Frontal cortex (tissue), 3 donors: ENCODE measurements at regions not wholly inside any gene's neighbourhood (a gene's known extent, or its start where the extent isn't known, plus 50 kb on each side); places are given as distances from the start of the nearest gene placed in this dataset.

Experiments
- DNase-seq, 2 donors: peaks; one replicate each; pipeline ENCODE4 v3.0.0; 2012; ENCODE audit warnings: low spot score in 2 of 2
- FAIRE-seq: peaks from 2 replicates; lab custom pipeline; 2012; peaks lifted over from hg19 to GRCh38; lab: Jason Lieb, UNC
- donor health status: control.
- donor health status: control.
- donor health status: control.

DNA sequence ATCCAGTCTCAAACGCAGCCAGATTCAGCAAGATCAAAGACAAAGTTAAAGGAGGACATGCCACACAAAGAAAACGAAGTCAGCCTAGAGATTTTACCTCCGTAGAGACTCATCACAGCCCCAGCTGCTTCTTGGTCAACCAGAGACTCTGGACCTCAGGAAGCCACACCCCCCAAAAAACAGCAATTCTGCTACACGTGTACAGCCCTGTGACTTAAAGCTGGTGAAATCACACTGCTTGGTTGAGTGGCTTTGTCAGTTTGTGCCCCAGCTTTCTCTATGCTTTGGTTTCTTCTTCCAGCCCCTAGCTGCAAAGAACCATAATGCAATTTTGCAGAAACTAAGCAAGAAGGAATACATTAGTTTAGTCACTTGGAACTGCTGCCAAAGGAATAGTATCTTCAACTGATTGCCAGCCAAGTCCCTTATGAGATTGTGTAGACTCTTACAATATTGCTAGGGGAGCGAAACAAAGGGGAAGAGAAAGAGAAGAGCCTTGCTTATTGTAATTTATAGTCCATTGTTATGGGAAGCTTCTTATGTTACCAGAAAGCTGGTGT, 158.8 kb upstream of the ZNF462 start:
- FAIRE-seq = no peak
- DNase-seq = no peak

DNA sequence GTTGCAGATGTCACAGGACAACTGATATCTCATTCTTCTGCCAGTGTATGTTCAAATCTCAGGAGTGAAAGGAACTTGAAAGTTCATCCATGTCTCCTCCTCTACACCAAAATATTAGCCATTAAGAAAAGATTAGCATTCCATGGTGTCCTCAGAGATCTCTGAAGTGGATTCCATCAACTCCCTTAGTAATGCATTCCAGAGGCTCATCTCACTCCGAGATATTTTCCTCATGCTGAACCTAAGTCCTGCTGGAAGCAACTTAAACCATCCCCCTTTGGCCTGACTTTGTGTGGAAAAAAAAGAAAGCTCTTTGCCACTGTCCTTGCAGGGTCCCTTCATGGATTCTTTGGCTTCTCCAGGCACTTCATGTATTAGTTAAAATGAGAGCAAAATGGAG, 155.7 kb upstream of the ZNF462 start:
- no peak for DNase-seq
- no peak for FAIRE-seq

GRCh38 chr9:106707738-106708474, 155.1 kb upstream of the ZNF462 start:
- FAIRE-seq (no peak), DNase-seq (no peak)

DNA sequence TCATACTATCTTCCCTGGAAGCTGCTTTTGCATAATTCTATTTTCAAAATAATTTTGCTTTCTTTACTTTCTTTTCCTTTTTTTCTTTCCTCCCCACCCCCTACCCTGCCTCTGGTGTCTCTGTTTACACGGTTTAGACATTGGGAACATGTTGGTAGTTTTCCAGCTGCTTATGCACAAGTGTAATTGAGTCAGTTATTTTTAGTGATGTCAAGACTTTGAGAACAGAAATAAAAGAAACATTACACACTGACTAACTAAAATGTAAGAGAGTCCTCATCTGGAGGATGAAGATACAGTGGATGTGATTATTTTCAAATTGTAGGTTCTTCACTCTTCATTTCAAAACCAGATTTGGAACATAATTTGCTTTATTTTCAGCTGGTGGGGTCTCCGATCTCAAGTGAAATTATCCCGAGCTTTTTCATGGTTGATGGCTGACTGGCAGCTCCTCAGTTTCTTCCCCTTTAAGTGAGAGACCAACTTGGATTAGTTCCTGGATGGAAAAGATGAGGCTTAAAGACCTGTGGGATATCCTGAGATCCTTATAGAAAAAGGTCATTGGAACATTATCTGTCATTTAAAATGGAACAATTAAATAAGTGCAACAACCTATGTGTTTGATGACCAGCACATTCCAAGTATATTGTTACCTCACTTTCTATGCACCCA, 154.4 kb upstream of the ZNF462 start:
- FAIRE-seq (no peak), DNase-seq (no peak)

DNA sequence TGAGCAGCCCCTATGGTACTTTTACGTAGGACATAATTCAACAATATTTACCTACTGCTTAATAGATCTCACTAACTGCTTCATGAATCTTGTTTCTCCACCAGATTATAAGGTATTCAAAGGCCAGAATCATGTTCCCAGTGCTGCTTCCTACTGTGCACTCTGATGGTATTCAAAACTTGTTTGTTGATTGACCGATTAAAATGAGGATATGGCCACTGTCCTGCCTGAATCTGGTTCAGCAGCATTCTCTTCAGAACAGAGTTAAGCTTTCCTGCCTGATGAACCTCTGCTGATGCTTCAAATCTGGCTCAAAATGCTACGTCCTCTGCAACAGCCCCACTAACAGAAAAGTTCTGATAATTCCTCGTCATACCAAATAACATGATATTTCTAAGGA, 150.7 kb upstream of the ZNF462 start:
- DNase-seq = no peak
- FAIRE-seq = no peak

GRCh38 chr9:106713206-106713605, 149.8 kb upstream of the ZNF462 start:
- no peak for FAIRE-seq
- no peak for DNase-seq

DNA sequence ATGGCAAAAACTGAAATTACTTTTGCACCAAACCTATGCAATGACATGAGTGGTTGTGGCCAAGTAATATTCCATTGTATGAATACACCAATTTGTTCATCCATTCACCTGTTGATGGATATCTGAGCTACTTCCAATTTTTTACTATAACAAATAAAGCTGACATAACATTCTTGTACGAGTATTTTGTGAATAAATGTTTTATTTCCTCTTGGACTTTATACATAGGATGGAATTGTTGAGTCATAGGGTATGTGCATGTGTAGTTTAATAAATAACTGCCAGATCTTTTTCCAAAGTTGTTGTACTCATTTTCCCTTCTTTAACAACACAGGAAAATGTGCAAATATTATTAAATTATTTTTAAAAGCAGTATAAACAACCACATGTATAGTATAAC, 146.1 kb upstream of the ZNF462 start:
- DNase-seq (no peak), FAIRE-seq (no peak)

GRCh38 chr9:106717686-106718085, 145.3 kb upstream of the ZNF462 start:
- FAIRE-seq = no peak
- no peak for DNase-seq

- DNase-seq (no peak), FAIRE-seq (no peak)
These were observed 144.0 kb upstream of the ZNF462 start for GRCh38 chr9:106718936-106719335.

- DNase-seq = no peak
- no peak for FAIRE-seq
These were observed 140.8 kb upstream of the ZNF462 start for GRCh38 chr9:106722051-106722753.

GRCh38 chr9:106723926-106724325, 139.0 kb upstream of the ZNF462 start:
- FAIRE-seq = no peak

GRCh38 chr9:106724566-106724965, 138.4 kb upstream of the ZNF462 start:
- DNase-seq (no peak), FAIRE-seq (no peak)

More at GRCh38 chr9:106723926-106724325, 139.0 kb upstream of the ZNF462 start:
- no peak for DNase-seq

DNA sequence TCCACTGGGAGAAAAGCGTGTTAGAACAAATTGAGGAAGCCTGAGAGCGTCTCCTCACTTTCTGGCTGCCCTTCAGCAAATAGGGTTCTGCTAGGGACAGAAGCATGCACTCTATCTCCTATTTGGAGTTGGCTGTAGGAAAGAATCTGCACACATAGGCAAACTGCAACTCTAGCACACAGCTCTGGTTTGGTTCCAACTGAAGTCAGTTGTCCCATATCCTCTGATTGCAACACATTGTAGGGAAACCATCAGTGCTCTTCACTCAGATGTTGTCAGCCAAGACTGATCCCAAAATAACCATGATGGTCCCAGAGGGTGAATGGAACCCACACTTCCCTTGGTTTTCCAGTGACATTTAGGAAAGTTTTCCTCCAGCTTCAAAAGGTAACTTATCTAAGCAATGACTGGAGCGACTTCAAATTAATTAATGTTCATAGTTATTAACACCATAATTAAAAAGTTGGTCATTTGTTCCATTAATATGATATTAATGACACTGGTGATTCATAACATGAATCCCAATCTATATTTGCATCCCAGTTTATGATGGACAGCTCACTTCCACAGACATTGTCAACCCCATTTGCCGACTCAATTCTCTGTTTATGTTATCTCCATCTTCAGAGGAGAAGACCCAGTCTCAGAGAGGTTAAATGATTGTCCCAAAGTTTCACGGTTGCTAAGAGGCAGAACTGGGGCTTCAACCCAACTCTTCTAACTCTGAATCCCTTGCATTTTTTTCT, 136.7 kb upstream of the ZNF462 start:
- FAIRE-seq = no peak
- DNase-seq = no peak

- FAIRE-seq (no peak), DNase-seq (no peak)
These were observed 135.0 kb upstream of the ZNF462 start for GRCh38 chr9:106727969-106728368.

DNA sequence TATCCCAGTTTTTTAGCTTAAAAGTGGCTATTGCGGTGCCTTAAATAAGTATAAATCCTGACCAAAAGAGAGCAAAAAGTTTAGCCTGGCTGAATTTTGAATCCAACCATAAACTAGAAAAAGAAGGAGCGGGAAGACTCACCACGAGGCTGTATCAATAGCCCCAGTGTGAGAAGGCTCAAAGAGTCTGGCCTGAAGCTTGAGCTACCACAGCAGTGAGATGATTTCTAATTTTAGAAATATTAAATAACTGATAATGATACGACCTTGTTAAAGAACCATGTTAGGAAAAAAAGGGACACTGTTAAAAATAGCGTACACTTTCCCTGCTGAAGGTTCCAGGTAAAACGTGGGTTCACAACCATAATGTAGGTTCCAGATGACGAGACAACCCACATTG, 134.1 kb upstream of the ZNF462 start:
- no peak for FAIRE-seq

GRCh38 chr9:106731910-106732309, 131.1 kb upstream of the ZNF462 start:
- FAIRE-seq = no peak
- DNase-seq = no peak

More for the DNA sequence above, 134.1 kb upstream of the ZNF462 start:
- no peak for DNase-seq

DNA sequence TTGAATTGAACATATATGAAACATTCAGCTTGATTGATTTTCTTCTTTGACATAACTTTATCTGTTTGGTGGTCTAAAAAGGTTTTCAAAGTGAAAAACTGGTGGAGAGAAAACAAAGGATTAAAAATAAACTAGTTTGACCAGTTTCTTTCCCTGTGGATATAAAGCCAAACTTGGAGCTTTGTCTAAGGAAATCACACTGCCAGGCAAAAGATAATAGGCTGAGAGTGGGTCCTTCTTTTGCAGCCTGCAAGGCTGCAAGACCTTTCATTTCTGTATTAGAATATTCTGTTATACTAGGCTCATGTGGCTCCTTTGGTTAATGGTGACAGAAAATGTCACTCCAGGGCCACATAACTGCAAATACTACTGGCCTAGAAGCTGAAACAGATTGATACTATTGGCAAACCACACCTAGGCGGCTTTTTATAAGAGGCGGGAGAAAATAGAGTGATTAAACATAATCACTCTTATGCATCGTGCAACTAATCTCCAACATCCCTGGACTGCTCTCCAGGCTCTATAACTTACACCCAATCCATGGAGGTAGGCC, 129.1 kb upstream of the ZNF462 start:
- FAIRE-seq = no peak
- no peak for DNase-seq

DNA sequence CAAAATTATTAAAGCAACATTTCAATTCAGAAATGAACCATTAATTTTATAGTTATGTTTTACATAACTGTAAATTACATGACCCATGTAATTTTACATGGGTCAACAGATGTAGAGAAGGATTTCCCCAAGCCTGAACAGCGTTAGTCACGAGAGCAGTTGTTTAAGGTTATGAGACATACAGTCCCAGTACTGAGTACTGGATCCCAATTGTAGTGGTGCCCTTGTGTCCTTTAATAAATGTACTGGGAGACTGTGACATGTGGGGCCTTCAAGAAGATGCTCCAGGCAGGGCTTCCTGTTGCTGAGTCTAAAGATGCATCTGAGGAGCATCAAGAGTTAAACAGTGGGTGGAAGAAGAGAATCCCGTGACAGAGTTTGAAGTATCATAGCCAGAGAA, 125.5 kb upstream of the ZNF462 start:
- FAIRE-seq = no peak
- no peak for DNase-seq

DNA sequence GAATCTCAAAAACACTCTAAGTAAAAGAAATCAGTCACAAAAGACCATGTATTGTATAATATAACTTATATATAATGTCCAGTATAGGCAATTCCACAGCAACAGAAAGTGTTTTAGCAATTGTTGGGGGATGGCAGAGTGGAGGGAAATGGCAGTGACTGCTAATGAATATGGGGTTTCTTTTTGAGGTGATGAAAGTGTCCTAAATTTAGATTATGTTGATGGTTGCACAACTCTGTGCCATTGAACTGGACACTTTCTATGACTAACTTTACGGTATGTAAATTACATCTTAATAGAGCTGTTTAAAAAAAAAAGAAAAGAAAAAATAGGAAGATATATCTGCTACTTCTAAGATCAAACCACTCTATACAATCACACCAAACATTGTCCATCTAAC, 124.9 kb upstream of the ZNF462 start:
- no peak for FAIRE-seq
- DNase-seq = no peak

DNA sequence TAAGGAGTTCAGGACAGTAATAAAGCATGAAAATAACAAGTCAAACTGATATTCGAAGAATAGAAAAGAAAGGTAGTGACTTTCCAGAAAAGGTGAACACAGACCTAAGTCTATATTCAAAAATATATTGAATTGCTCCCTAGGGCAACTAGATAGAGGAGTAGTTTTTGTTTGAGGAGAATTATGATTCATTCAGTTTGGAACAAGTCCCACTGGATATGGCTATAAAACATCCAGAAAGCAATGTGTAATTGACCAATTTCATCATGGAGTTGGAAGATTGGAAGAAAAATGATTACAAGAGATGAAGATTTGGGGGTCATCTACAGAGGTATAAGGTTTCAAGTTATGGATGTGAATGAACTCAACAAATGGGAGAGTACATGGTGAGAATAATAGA, 117.5 kb upstream of the ZNF462 start:
- FAIRE-seq = no peak
- DNase-seq = no peak
